Ovary (tissue), 3 donors: ENCODE measurements at regions not wholly inside any gene's neighbourhood (a gene's known extent, or its start where the extent isn't known, plus 50 kb on each side); places are given as distances from the start of the nearest gene placed in this dataset.

ENCODE experiments used
- CTCF ChIP-seq, 3 donors: fragments of 450-650 bp in 2 of 3; fragments of 200-600 bp in 1 of 3; IDR thresholded peaks; one replicate each; pipeline versions ENCODE4 v1.5.1 to v1.8.0; 2016 to 2022; ENCODE audit warnings: antibody characterized with exemption in 3 of 3, mild to moderate bottlenecking in 1 of 3
- EP300 ChIP-seq: sonication (generic); formaldehyde crosslinking; IDR thresholded peaks from one replicate; pipeline ENCODE4 v1.6.1; 2017; ENCODE audit warnings: antibody characterized with exemption
- donor health status: DM: no; HTN: no; CAD: no.

- TF ChIP-seq CTCF (IDR thresholded peaks at IDR 0.05) (no peak), EP300 (no peak)
Measured at GRCh38 chr4:14404730-14405129, 597.6 kb upstream of the CPEB2 start.
